ENCODE measurements at regions not wholly inside any gene's neighbourhood (a gene's known extent, or its start where the extent isn't known, plus 50 kb on each side); places are given as distances from the start of the nearest gene placed in this dataset.
A peak's percentile ranks its signal among the peaks of the same experiment; 100 is the strongest.
"Not testable (repeated sequence)": the region's sequence is repeated elsewhere in the genome, so short reads cannot be mapped to it uniquely, and the experiment has no call there.

GRCh38 chr13:44730851-44731250, 154.7 kb upstream of the TSC22D1 start:
- Mint-ChIP-seq H3K4me3 (no peak overlapping the region), H3K27ac (no peak overlapping the region), H3K27me3 (ENCODE audit: insufficient read depth) (no peaks in the 10 kb centered on the region), H3K9me3 (no peaks in the 10 kb centered on the region), H3K4me1 (ENCODE audit: low read depth) (peaks cover 33% of the 10 kb centered on the region), H3K36me3 (ENCODE audit: low read depth) (no peaks in the 10 kb centered on the region)
- DNase-seq, result no peak
- TF ChIP-seq CTCF (IDR thresholded peaks at IDR 0.05), result no peak

DNA sequence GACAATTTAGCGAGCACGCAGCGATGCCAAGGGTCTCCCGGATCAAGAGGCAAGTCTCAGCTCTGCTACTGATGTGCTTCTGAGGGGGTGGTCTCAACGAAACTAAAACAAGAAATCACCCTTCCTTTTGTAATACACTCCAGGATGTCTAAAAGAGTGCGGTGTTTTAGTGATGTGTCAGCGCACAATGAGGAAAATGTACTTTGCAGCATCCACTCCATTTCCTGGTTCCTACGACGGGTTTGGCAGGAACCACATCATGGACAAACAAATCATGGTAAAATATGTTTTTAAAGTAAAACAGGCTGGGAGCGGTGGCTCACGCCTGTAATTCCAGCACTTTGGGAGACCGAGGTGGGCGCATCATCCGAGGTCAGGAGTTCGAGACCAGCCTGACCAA, 154.0 kb upstream of the TSC22D1 start:
- H3K27ac Mint-ChIP-seq, result no peak overlapping the region
- H3K4me3 Mint-ChIP-seq, result no peak overlapping the region
- H3K36me3 Mint-ChIP-seq (ENCODE audit: low read depth), result no peaks in the 10 kb centered on the region
- no peaks in the 10 kb centered on the region for H3K27me3 Mint-ChIP-seq (ENCODE audit: insufficient read depth)
- peaks cover 33% of the 10 kb centered on the region for H3K4me1 Mint-ChIP-seq (ENCODE audit: low read depth)
- TF ChIP-seq CTCF (IDR thresholded peaks at IDR 0.05), result no peak
- DNase-seq, result no peak
- H3K9me3 Mint-ChIP-seq, result no peaks in the 10 kb centered on the region

- H3K27me3 Mint-ChIP-seq (ENCODE audit: insufficient read depth); DNase-seq; H3K4me3 Mint-ChIP-seq; H3K36me3 Mint-ChIP-seq (ENCODE audit: low read depth); H3K9me3 Mint-ChIP-seq: not testable (repeated sequence)
- Mint-ChIP-seq H3K4me1 (ENCODE audit: low read depth) (peaks cover 29% of the 10 kb centered on the region), H3K27ac (peak overlapping the region; percentile 90)
These were observed 151.5 kb upstream of the TSC22D1 start for GRCh38 chr13:44727591-44727990.

DNA sequence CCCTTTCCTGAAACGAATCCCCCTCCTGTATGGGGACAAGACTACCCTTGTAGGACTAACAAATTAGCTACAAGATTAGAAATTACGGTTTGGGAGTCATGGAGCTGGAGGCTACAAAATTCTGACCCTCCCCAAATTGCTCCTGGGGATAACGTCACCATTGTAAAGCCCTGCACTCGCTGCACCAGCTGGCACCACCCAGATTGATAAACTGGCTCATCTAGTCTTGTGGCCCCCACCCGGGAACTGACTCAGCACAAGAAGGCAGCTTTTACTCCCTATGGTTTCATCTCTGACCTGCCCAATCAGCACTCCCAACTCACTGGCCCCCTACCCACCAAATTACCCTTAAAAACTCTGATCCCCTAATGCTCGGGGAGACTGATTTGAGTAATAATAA, 150.6 kb upstream of the TSC22D1 start:
- Mint-ChIP-seq H3K4me1 (ENCODE audit: low read depth) (peaks cover 31% of the 10 kb centered on the region), H3K4me3 (no peak overlapping the region), H3K36me3 (ENCODE audit: low read depth) (peaks cover 14% of the 10 kb centered on the region), H3K9me3 (peaks cover 10% of the 10 kb centered on the region), H3K27ac (peak overlapping the region; percentile 90), H3K27me3 (ENCODE audit: insufficient read depth) (no peaks in the 10 kb centered on the region)
- DNase-seq, result no peak
- no peak for TF ChIP-seq CTCF (IDR thresholded peaks at IDR 0.05)

- Mint-ChIP-seq H3K36me3 (ENCODE audit: low read depth) (peaks cover 17% of the 10 kb centered on the region), H3K27ac (peak overlapping the region; percentile 90), H3K4me3 (peak overlapping the region; percentile 3), H3K9me3 (peaks cover 10% of the 10 kb centered on the region), H3K27me3 (ENCODE audit: insufficient read depth) (no peaks in the 10 kb centered on the region), H3K4me1 (ENCODE audit: low read depth) (peaks cover 37% of the 10 kb centered on the region)
- TF ChIP-seq CTCF (IDR thresholded peaks at IDR 0.05), result no peak
- DNase-seq, result peak; percentile 79
These were observed 150.1 kb upstream of the TSC22D1 start for GRCh38 chr13:44726214-44726613.

DNA sequence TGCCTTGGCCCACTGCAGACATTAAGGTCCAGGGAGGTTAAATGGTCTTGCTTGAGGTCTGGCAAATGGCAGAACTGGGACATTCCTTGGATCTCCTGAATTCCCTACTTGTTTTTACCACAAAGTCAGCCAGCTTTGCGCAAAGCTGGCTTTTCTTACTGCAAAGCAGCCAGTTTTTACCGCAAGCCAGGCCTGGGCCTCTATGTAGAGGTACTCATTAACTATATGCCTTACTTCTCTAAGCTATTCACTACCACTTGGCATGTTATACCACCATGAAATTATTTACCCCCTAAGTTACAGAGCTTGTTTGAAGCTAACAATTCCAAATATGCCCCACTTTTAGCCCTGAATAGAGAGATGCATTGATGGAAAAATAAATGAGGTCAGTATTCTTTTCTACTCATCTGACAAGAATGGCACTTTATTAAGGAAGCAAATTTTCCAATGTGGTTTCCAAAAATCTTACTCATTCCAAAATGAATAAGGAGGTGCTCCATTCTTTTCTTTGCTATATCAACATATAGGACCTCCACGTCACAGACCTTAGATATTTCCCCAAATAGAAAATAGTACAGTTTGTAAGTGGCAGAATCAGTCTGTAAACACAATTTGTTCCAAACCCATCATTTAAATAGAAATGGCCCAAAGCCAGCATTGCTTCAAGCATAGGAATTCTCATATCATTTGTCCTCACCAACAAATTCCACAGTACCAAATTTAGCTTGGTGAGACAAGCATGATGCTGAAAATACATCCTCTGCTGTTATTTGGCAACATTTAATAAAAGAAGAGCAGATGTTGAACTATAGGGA, 143.9 kb upstream of the TSC22D1 start:
- no peak for TF ChIP-seq CTCF (IDR thresholded peaks at IDR 0.05)
- Mint-ChIP-seq H3K4me1 (ENCODE audit: low read depth) (peaks cover 44% of the 10 kb centered on the region), H3K27ac (peak overlapping the region; percentile 79), H3K36me3 (ENCODE audit: low read depth) (peaks cover 17% of the 10 kb centered on the region), H3K27me3 (ENCODE audit: insufficient read depth) (no peaks in the 10 kb centered on the region), H3K9me3 (peaks cover 10% of the 10 kb centered on the region), H3K4me3 (no peak overlapping the region)
- peak; percentile 85 for DNase-seq

Data from HFFc6 (cell line).